GM19372 (cell line): ENCODE measurements at regions not wholly inside any gene's neighbourhood (a gene's known extent, or its start where the extent isn't known, plus 50 kb on each side); places are given as distances from the start of the nearest gene placed in this dataset.
"Not testable (repeated sequence)": the region's sequence is repeated elsewhere in the genome, so short reads cannot be mapped to it uniquely, and the experiment has no call there.

Source experiments
- ATAC-seq: cut with Tn5 transposase; IDR thresholded peaks from one replicate; pipeline ENCODE4 v1.9.1; 2021; ENCODE audit warnings: mild to moderate bottlenecking, low read depth, moderate library complexity; ENCODE audit not compliant: unreplicated experiment

DNA sequence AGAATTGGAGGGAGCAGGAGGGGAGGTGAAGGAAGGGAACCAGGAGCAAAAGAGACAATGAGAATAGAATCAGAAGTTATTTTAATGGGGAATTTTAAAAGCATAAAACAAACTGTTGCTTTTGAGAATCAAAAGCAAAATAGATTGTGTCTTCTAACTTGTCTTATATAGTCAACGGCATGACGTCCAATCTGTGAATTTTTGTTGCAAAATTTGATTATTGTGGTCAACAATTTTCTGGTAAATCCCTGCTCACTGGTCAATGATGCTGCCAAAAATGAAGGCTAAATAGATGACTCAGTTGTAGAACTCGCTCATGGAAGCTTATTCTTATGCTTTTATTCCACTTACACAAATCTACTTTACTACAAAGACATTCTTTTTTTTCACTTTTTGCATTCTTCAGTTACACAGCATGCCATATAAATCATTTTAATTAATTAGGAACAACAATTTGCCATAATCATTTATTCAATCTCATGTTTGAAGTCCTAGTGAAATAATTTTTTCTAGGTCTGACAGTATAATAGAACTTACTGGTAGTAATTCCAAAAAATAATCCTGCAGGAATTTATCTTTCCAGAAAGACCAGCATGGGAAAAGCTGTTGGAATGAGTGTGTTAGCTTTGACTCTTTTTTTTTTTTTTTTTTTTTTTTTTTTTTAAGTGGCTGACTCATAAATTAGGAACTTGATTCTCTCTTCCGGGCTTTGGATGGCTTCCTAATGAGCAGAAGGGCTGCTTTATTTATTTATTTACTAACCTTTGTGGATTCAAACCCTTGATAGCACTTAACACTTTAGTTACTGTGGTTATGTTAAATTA is 256.9 kb downstream of the SPRY2 start:
- no peak for ATAC-seq

DNA sequence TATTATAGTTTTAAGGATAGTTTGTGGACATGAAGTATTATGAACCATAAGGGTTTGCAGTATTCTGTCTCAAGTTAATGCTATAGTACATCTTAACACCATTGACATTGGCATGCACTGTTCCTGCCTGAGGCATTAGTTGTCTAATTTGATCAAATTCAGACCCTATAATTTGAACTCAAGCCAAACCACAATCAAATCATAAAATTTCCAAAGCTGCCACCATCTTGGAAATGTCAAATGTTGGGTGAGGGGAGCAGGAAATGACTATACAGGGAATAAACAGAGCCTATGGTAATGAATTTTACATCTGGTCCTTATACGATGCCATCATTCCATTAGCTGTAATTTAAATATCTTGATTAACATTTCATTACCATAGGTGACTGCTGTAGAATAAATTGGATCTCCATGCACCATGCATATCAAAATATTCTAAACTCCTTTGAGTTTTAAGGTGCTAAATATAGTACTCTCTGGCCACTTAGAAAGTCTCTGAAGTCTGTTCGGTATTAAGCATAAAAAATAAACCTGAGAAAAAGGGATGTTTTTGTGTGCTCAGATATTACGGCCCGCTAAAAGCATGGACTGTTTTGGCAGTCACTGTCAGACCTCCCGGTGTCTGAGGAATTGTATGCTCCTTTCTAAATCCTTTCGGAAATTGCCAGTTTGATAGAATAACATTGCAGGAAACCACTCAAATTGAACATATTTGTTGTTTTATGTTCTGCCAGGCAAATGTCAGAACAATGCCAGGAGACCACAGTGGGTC is 257.7 kb downstream of the SPRY2 start:
- ATAC-seq, result no peak

DNA sequence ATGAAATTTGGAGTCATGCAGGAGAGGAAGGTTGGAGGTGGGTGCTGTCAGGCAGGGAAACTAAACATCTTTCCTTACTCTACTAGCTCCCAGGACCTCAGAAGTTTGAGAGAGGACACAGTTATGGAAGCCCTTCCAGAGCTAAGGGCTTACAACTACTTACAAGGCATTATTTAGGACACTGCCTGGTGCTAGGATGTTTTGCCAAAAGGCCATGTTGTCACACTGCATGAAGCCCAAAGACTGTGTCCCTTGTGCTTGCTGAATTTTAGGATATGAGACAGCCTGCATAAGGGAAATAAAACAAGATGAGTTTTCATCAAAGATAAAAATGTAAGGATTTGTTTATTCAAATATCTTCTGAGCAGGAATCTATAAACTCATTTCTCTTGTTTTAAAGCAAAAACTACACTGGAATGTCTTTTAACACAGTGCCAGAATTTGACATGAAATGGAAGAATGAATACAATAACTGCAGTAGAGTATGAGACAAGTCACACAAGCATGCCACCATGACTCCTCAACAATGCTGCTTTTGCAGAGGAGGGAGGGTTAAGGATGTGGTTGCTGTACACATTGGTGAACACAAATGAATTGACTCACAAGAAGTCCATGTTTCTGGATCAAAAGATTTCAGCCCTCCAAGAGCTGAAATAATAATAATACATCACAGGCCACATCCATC is 258.4 kb downstream of the SPRY2 start:
- no peak for ATAC-seq

DNA sequence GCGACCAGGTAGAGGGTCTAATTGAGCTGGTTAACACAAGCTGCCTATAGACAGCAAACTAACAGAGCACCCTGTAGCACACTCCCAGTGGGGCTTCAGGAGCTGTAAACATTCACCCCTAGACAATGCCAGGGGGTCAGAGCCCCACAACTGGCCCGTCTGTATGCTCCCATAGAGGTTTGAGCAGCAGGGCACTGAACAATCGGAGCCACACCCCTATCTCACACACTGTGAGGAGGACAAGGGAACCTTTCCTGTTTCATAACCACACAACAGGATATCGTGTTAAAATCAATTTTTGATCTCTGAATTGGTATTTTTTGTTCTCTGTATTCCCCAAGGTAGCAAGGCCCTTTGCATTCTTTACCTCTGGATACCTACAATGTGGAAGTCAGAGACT is 266.1 kb downstream of the SPRY2 start:
- ATAC-seq, result no peak

DNA sequence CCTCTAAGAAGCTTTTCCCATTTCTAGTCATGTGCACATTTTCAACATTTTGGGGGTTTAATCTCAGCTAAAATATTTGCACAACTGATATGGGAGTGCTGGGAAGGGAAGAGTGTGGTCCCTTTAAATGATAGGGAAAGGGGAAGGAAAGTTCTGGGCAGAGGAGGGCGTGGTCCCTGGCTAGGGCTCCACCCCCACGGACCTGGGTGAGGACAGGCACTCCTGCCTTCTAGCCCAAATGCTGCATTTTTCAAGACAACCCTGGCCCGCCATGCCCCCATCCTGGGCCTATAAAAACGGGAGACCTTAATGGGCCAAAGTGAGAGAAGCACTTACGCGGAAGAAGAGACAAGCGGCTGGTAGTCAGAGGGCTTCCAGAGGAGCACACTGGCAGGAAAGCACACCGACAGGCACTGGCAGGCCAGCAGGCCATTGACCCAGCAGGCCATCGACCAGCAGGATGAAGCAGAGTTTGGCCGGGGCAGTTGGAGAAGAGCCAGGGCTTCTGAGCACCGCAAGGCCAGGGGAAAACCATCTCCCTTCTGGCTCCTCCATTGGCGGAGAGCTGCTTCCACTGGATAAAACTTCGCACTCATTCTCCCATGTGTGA is 266.7 kb downstream of the SPRY2 start:
- ATAC-seq, result no peak

DNA sequence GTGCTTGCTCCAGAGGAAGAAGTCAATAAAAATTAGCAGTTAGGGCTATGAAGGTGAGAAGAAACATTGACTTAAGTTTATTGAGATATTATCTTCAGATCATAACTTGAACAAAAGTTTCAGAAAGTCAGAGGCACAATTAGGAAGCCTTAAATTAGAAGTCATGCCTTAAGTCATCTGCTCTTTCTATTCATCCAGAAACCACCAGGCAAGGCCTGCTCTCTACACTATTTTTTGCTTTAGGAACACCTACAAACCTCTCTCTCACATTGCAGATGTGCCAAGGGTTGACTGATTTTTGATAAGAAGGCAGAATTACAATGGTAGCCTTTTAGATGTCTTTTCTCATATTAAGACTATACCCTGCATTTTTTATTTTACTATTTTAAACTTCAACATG is 268.7 kb downstream of the SPRY2 start:
- no peak for ATAC-seq

DNA sequence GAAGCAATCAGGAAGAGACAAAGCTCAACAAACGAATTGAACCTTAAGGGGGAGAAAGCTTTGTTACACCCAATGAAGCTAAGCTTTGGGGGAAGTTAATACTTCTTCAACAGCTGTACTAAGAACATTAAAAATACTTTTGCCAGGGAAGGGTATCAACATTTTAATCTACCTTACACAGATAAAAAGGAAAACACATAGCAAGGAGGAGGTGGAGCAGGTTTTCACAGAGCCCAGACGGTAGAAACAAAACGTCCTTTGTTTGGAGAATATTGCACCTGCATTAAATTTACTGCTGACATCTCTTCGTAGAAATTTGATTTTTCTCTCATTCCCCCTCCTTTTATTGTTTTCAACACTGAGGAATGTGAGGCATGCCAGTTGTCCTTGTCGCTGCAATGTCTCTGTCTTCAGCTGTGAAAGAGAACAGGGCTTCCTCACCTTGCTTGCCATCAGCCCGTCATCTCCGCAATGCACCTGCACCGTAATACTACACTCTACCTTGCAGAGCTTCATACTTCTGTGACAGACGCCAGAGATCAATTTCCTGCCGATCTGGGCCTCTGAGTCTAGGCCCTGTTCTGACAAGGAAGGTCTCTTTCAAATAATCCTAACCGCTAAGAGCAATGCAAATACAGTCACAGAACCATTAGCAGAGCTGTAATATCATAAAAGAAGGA is 270.8 kb downstream of the SPRY2 start:
- no peak for ATAC-seq

DNA sequence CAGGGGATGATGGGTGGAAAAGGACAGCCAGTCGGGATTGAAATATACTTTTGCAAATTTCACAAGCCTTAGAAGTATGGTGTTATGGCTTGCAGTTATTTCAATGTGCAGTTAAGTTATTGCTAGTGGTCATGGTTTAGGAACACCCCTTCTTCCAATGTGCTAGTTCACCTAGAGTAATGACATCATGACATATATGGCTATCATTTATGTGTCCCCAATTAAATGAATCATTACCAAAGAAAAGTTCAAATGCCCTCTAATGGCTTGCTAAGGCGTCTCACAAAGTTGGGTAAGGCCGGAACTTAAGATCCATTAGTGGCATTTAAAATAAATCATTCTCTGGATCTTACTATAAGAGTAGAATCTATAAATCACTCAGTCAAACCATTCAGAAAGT is 271.6 kb downstream of the SPRY2 start:
- ATAC-seq, result no peak

DNA sequence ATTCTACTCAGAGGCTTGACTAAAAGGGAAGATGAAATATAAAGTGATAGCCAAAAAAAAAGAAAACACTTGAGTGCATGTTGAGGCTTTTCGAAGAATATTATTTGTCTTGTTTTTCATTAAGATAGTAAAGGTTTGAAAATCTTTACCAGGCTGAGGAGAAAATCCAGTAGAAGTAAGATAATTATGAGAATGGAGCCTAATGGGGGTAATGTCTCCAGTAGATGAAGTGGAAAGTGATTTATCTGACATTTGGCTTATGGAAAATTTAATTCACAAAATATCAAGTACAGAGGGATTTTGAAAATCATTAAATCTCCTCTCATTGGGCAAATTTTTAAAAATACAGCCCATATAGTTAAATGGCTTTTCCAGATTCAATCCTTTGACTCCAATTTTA is 274.9 kb downstream of the SPRY2 start:
- ATAC-seq, result no peak

DNA sequence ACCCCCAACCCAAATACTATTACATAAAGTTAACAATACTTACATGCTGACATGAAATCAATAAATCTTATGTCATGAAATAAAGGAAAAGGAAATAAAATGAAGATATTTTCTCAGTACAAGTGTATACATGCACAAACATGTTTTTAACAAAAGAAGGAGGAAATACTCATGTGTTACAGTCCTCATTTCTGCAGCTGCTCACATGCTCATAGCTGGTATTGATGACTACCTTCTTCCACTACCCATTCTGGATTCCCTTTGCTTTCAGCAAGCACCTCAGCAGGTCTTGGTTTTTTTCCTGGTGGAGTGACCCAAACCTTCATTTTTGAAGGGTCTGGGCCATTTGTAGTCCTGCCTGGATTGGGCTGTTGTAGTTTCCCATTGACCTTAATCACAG is 278.5 kb downstream of the SPRY2 start:
- ATAC-seq, result not testable (repeated sequence)

DNA sequence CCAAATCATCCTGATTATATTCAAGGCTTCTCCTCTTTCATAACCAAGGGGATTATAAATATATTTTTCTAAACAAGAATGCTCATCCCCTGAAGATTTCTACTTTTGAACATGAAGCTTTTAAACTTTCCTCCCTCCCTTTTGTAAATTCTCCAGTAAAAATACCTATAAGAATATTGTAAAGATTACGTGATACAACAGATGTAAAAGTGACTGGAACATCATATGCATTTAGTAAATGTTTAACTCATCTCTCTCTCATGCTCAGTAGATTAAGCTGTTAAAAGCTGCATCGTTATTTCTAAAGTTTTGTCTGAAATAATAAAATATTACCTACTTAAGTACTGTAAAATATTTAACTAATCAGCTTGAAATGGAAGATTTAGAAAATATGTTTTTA is 281.1 kb downstream of the SPRY2 start:
- no peak for ATAC-seq

DNA sequence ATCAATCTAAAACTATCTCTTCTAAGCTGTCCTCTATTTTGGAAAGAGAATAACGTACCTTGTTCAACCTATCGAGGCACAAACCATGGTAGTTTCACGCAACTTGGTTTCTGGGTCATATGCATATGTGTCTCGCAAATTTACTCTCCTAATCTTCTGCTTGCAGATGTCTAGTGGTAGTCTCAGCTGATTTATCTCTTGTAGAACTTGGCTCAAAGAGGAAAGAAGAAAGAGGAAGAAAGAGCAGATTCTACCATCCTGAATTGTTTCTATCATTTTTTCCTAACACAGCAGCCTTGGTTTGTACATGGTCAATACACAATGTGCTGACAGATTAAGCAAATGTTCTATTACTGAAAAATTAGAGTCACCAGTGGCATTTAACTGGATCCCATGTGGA is 282.3 kb downstream of the SPRY2 start:
- no peak for ATAC-seq

DNA sequence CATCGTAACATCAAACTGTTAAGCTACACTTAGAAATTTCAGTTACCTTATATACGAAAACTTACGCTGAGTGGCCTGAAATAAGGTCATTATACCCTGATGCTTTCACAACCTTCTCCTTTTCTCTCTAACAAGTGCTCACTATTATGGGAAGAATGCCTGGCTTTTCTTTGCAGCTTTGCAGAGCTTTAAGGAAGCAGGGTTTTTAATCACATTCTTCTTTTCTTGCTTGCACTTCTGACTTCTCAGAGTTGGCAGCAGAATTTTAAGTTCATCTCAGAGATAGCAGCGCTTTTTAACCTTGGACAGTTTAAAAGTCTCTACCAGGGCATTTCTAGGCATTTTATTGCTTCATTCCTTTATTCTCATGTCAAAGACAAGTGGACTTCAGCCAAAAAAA is 285.1 kb downstream of the SPRY2 start:
- ATAC-seq, result no peak

DNA sequence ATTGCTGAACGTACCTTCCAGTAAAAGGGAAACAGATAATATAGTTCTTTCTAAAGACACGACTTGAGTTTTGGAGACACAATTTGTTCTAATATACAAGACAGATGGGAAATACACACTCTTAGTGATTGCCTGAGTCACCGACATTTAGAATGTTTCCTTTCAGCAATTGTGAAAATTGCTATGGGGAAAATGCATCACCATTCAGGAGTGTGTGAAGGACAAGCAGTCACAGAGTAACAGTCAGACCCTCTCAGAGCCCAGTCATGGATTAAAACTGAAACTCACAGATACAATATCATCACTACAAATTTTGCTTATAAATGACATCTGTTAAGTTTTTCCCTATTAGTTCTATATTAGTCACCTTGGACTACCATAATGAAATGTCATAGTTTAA is 286.1 kb downstream of the SPRY2 start:
- ATAC-seq, result no peak

DNA sequence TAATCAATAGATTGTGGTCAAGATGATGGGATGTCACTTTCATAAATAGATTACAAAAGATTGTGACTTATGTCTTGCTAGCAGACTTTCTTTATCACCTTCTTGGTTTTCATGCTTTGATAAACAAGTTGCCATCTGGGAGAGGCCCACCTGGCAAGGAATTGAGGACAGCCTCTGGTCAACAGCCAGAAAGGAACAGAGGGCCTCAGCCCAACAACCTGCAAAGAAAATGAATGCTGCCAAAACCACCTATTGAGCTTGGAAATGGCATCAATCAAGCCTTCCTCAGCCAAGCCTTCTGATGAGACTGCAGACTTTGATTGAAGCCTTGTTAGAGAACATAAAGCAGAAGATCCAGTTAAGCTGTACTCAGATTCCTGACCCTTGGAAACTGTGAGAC is 288.6 kb downstream of the SPRY2 start:
- ATAC-seq, result no peak

DNA sequence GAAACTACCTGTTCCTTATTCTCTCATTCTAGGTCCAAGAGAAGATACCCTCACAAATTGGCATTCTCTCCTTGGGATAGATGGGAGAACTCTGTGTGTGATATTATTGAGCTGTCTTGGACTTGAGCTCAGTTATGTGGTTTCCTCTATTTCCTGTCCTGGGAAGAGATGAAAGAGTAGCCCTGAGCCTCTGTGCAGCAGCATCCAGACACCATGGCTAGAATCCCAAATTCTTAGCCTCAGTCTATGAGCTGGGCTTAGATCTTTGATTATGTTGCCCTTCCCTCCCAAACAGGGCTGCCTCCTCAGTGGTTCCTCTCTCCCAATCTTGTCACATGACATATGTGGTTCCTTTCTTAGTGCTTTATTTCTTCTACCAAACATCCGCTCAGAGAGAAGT is 290.7 kb downstream of the SPRY2 start:
- no peak for ATAC-seq

DNA sequence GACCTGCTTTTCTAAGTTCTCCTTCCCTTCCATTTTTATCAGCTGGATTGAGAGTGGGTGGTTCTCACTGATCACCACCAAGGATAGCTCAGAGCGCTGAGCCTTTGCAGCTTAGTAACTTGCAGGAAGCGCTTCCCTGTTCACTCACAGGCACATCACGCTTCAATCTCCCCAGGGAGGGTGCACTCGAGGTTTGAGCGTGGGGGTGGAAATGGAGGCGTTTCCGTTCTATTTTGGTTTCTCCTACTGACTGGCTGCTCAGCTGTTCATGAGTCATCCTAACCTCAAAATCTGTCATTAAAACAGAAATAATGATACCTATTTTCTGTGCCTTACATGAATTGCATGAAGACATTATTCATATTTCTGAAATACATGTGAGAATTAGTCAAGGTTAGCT is 292.1 kb downstream of the SPRY2 start:
- ATAC-seq, result peak; percentile 95

DNA sequence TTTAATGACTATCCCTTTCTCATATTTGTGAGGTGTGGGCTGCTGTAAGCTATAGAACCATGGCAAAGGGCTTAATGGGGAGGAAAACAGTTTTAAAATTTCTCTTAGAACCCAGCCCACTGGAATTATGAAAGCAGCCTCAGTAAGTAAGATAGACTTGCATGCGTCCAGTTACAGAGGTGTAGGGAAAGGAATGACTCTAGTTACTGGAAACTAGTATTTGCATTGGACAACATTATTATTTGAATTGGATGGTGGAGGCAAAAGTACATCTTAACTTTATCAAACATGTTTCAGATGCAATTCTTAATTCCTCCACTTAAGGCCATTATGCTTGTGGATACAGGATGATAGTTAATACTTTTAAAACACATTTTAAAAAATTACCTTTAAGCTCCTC is 292.9 kb downstream of the SPRY2 start:
- ATAC-seq, result no peak

DNA sequence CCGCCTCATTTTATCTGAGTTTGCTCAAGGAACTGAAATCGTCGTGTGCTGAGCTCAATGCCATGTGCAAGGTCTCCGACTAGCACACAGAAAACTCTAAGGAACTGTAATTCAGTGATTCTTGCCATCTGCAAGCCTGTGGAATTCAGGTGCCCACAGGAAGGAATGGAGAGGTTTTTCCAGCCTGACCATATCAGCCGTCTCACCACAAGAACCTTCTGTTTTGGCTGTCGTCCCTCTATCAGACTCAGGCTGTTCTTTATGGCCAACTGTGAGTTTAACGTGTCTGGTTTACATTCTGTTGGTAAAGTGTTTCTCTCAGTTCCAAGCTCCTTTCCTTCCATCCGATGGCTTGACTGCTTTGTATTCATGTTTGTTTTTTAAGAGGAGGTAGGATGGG is 293.5 kb downstream of the SPRY2 start:
- ATAC-seq, result no peak

DNA sequence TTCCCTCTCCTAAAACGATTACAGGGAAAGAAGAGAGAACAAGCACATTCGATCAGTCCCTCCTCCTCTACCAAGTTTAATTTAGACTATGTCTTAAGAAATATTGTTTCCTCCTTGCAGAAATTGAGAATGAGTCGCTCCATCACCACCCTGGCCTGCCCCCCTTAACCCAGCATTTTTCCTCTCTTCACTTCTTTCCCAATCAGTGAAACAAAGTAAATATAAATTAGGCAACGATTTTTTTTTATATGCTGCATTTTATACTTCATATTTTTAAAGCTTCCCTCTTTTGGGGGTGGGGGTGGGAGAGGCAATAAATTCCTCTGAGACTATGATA is 300.0 kb downstream of the SPRY2 start:
- no peak for ATAC-seq
